ENCODE measurements at regions not wholly inside any gene's neighbourhood (a gene's known extent, or its start where the extent isn't known, plus 50 kb on each side); places are given as distances from the start of the nearest gene placed in this dataset.

GRCh38 chr21:17903929-17904639 lies 84.9 kb upstream of the C21orf91 start:
- whole genome bisulfite sequencing (ENCODE audit: insufficient coverage): 96% methylated on average over 9 of the region's 10 CpGs
- Mint-ChIP-seq H3K4me1 (peaks cover 0 to 4% of the 10 kb centered on the region in 2 donors), H3K9me3 (no peaks in the 10 kb centered on the region), H3K27ac (no peak overlapping the region), H3K36me3 (no peaks in the 10 kb centered on the region), H3K27me3 (ENCODE audit: low read depth in 2 of 2) (peaks cover 0 to 2% of the 10 kb centered on the region in 2 donors), H3K4me3 (no peak overlapping the region)
- Histone ChIP-seq H3K9me3 (ENCODE audit: control insufficient read depth, insufficient read depth, low read length) (no peaks in the 10 kb centered on the region), H3K27ac (ENCODE audit: low read length) (no peak overlapping the region), H3K36me3 (ENCODE audit: control insufficient read depth, insufficient read depth, low read length) (no peaks in the 10 kb centered on the region), H3K4me3 (ENCODE audit: low read length) (no peak overlapping the region), H3K4me1 (ENCODE audit: control insufficient read depth, insufficient read depth, low read length) (no peaks in the 10 kb centered on the region), H3K27me3 (ENCODE audit: control insufficient read depth, insufficient read depth, low read length) (no peaks in the 10 kb centered on the region)
- DNase-seq (no peak), ATAC-seq (no peak)
- TF ChIP-seq CTCF (IDR thresholded peaks at IDR 0.05): no peak
- intact Hi-C loops (cut with micrococcal nuclease): loop anchor here (1.0 kb wide), 1 partner anchor 225 kb away; no protein-coding TSS in a partner anchor

GRCh38 chr21:17903029-17903806 lies 84.1 kb upstream of the C21orf91 start:
- TF ChIP-seq CTCF (IDR thresholded peaks at IDR 0.05): peak; percentile 65
- Histone ChIP-seq H3K4me1 (ENCODE audit: control insufficient read depth, insufficient read depth, low read length) (no peaks in the 10 kb centered on the region), H3K4me3 (ENCODE audit: low read length) (no peak overlapping the region), H3K36me3 (ENCODE audit: control insufficient read depth, insufficient read depth, low read length) (no peaks in the 10 kb centered on the region), H3K27me3 (ENCODE audit: control insufficient read depth, insufficient read depth, low read length) (no peaks in the 10 kb centered on the region), H3K27ac (ENCODE audit: low read length) (no peak overlapping the region), H3K9me3 (ENCODE audit: control insufficient read depth, insufficient read depth, low read length) (no peaks in the 10 kb centered on the region)
- Mint-ChIP-seq H3K4me1 (peaks cover 0 to 4% of the 10 kb centered on the region in 2 donors), H3K4me3 (no peak overlapping the region), H3K27ac (no peak overlapping the region), H3K9me3 (no peaks in the 10 kb centered on the region), H3K36me3 (no peaks in the 10 kb centered on the region), H3K27me3 (ENCODE audit: low read depth in 2 of 2) (peaks cover 0 to 2% of the 10 kb centered on the region in 2 donors)
- intact Hi-C loops (cut with micrococcal nuclease): loop anchor here (1.0 kb wide), 1 partner anchor 224 kb away; no protein-coding TSS in a partner anchor
- ATAC-seq (peak; percentile 54 to 68 (median 68)), DNase-seq (peak in 1 of 2 donors; percentile 70)
- WGBS (ENCODE audit: insufficient coverage): 85% methylated on average over 3 of the region's 4 CpGs

- Mint-ChIP-seq H3K4me1 (peaks cover 0 to 4% of the 10 kb centered on the region in 2 donors), H3K27me3 (ENCODE audit: low read depth in 2 of 2) (peaks cover 4 to 15% of the 10 kb centered on the region in 2 donors), H3K4me3 (no peak overlapping the region), H3K9me3 (no peaks in the 10 kb centered on the region), H3K27ac (no peak overlapping the region), H3K36me3 (peaks cover 1% of the 10 kb centered on the region)
- TF ChIP-seq CTCF (IDR thresholded peaks at IDR 0.05): no peak
- Histone ChIP-seq H3K27me3 (ENCODE audit: control insufficient read depth, insufficient read depth, low read length) (no peaks in the 10 kb centered on the region), H3K27ac (ENCODE audit: low read length) (no peak overlapping the region), H3K4me3 (ENCODE audit: low read length) (no peak overlapping the region), H3K9me3 (ENCODE audit: control insufficient read depth, insufficient read depth, low read length) (no peaks in the 10 kb centered on the region), H3K36me3 (ENCODE audit: control insufficient read depth, insufficient read depth, low read length) (no peaks in the 10 kb centered on the region), H3K4me1 (ENCODE audit: control insufficient read depth, insufficient read depth, low read length) (no peaks in the 10 kb centered on the region)
- no peak for ATAC-seq
- WGBS (ENCODE audit: insufficient coverage): 70% methylated on average over 10 of the region's 10 CpGs
- intact Hi-C loops (cut with micrococcal nuclease): no loop called here
- no peak for DNase-seq
Measured at GRCh38 chr21:17901458-17902079, 82.4 kb upstream of the C21orf91 start.
